ENCODE measurements at regions not wholly inside any gene's neighbourhood (a gene's known extent, or its start where the extent isn't known, plus 50 kb on each side); places are given as distances from the start of the nearest gene placed in this dataset.

GRCh38 chrX:113947548-113947947 lies 636.3 kb upstream of the HTR2C start:
- TF ChIP-seq CTCF (IDR thresholded peaks at IDR 0.05) (no peak), POLR2A (IDR thresholded peaks at IDR 0.05) (no peak)
